ENCODE measurements at regions not wholly inside any gene's neighbourhood (a gene's known extent, or its start where the extent isn't known, plus 50 kb on each side); places are given as distances from the start of the nearest gene placed in this dataset.

DNA sequence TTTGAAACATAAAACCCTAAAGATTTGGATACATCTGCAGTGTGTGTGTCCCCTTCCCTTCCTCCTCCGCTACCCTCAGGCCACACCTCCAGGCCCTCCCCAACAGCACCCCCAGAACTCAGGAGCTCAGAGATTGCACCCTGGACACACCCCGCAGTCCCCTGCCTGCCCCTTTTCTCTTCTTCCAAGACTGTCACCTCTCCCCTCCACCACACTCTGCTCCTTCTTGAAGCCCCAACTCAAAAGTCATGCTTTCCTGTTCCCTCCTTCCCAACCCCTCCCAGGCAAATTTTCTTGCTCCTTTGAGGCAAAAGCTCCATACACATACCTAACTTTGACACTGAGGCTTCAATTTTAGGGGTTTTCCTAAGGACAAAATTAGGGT lies 285.7 kb upstream of the STT3B start:
- WGBS (ENCODE audit: extremely low coverage, insufficient read length, low lambda C conversion rate): no CpG with 5 or more reads among the region's 2 CpGs
- Histone ChIP-seq H2BK120ac (ENCODE audit: low read depth, low read length, poor library complexity, severe bottlenecking) (no peak overlapping the region), H2AFZ (ENCODE audit: low read length) (no peak overlapping the region), H2BK5ac (ENCODE audit: insufficient read length, low read length) (no peak overlapping the region), H3K56ac (ENCODE audit: insufficient read length, low read depth, low read length) (no peak overlapping the region), H3K9ac (ENCODE audit: extremely low read depth, insufficient read length, low read length) (no peak overlapping the region), H3K4me2 (ENCODE audit: insufficient read depth, insufficient read length, low read length) (no peak overlapping the region), H4K5ac (ENCODE audit: insufficient read length, low read depth, low read length) (no peak overlapping the region), H3K18ac (ENCODE audit: insufficient read length, low read depth, low read length) (no peak overlapping the region), H3K27me3 (ENCODE audit: insufficient read depth, low read length) (no peaks in the 10 kb centered on the region), H3K27ac (ENCODE audit: insufficient read length, low read depth, low read length) (no peak overlapping the region), H3K79me1 (ENCODE audit: insufficient read depth, low read depth, low read length, poor library complexity, severe bottlenecking) (no peaks in the 10 kb centered on the region), H3K14ac (ENCODE audit: insufficient read depth, low read length) (no peak overlapping the region), H3K79me2 (ENCODE audit: insufficient read depth, low read length) (no peaks in the 10 kb centered on the region), H3K4me1 (ENCODE audit: insufficient read depth, low read length) (peaks cover 3% of the 10 kb centered on the region; the same call in 1 of the 2 replicates), H4K8ac (replicated peaks; ENCODE audit: insufficient read length, low read depth, low read length) (no peak overlapping the region), H3K9me3 (ENCODE audit: control insufficient read depth, low read depth, low read length) (no peaks in the 10 kb centered on the region), H3K23me2 (ENCODE audit: insufficient read length, low read depth, low read length, poor library complexity, severe bottlenecking) (no peaks in the 10 kb centered on the region), H3T11ph (ENCODE audit: low read length) (no peak overlapping the region), H3K23ac (ENCODE audit: insufficient read length, low read depth, low read length) (no peak overlapping the region), H4K20me1 (ENCODE audit: control insufficient read depth, insufficient read depth, insufficient read length) (no peaks in the 10 kb centered on the region), H2AK5ac (ENCODE audit: insufficient read length, low read length) (no peak overlapping the region), H2BK15ac (ENCODE audit: low read depth, low read length) (no peak overlapping the region), H4K91ac (ENCODE audit: insufficient read length, low read depth, low read length) (no peak overlapping the region), H2BK12ac (ENCODE audit: insufficient read length, low read depth, low read length) (no peak overlapping the region), H3K4ac (ENCODE audit: low read depth, low read length) (no peak overlapping the region), H2BK20ac (ENCODE audit: low read depth, low read length, poor library complexity, severe bottlenecking) (no peak overlapping the region)
- no peak overlapping the region; a peak in 1 of 5 replicates for H3K4me3 Mint-ChIP-seq
- H3K36me3 Mint-ChIP-seq (ENCODE audit: insufficient read depth in 1 of 3, low read depth in 3 of 3): no peaks in the 10 kb centered on the region
- DNase-seq: no peak
- H3K27ac Mint-ChIP-seq: no peak overlapping the region
- TF ChIP-seq, protein P1, sequence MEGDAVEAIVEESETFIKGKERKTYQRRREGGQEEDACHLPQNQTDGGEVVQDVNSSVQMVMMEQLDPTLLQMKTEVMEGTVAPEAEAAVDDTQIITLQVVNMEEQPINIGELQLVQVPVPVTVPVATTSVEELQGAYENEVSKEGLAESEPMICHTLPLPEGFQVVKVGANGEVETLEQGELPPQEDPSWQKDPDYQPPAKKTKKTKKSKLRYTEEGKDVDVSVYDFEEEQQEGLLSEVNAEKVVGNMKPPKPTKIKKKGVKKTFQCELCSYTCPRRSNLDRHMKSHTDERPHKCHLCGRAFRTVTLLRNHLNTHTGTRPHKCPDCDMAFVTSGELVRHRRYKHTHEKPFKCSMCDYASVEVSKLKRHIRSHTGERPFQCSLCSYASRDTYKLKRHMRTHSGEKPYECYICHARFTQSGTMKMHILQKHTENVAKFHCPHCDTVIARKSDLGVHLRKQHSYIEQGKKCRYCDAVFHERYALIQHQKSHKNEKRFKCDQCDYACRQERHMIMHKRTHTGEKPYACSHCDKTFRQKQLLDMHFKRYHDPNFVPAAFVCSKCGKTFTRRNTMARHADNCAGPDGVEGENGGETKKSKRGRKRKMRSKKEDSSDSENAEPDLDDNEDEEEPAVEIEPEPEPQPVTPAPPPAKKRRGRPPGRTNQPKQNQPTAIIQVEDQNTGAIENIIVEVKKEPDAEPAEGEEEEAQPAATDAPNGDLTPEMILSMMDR (conservative IDR thresholded peaks at IDR 0.05): no peak
- H3K27me3 Mint-ChIP-seq (ENCODE audit: low read depth): no peaks in the 10 kb centered on the region
- peaks cover 14 to 15% of the 10 kb centered on the region in 2 experiments for H3K4me1 Mint-ChIP-seq
- H3K9me3 Mint-ChIP-seq: no peaks in the 10 kb centered on the region
